DND-41 (cell line): ENCODE measurements at regions not wholly inside any gene's neighbourhood (a gene's known extent, or its start where the extent isn't known, plus 50 kb on each side); places are given as distances from the start of the nearest gene placed in this dataset.

Experiments used
- EZH2 ChIP-seq: IDR thresholded peaks from 3 replicates; pipeline ENCODE4 v1.6.1; 2012; ENCODE audit warnings: borderline replicate concordance, low read depth, mild to moderate bottlenecking, moderate library complexity, low read length, inconsistent platforms; ENCODE audit not compliant: severe bottlenecking
- TF ChIP-seq, protein P1 (sequence below): IDR thresholded peaks from 2 replicates; pipeline ENCODE4 v1.5.1; 2012; ENCODE audit warnings: borderline replicate concordance, low read length, moderate library complexity, mild to moderate bottlenecking; ENCODE audit not compliant: poor library complexity, severe bottlenecking; ENCODE audit errors: extremely low read depth

DNA sequence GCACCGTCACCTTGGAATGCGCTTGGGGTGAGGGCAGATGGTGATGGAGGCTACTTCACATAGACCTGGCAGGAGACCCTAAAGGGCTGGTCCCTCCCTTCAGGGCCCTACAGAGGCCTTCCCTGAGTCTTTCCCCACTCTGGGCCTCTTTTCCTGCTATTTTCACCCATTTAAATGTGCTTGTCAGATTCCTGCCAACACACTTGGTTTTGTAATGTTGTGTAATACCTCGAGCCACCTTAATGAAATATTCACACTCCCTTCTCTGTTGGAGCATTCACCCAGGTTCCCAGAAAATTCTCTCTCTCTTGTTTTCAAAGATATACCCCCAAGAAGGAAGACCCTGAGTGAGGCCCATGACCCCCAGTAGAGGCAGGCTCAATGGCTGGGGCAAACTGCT, 456.6 kb upstream of the DYNLRB2 start:
- TF ChIP-seq, protein P1, sequence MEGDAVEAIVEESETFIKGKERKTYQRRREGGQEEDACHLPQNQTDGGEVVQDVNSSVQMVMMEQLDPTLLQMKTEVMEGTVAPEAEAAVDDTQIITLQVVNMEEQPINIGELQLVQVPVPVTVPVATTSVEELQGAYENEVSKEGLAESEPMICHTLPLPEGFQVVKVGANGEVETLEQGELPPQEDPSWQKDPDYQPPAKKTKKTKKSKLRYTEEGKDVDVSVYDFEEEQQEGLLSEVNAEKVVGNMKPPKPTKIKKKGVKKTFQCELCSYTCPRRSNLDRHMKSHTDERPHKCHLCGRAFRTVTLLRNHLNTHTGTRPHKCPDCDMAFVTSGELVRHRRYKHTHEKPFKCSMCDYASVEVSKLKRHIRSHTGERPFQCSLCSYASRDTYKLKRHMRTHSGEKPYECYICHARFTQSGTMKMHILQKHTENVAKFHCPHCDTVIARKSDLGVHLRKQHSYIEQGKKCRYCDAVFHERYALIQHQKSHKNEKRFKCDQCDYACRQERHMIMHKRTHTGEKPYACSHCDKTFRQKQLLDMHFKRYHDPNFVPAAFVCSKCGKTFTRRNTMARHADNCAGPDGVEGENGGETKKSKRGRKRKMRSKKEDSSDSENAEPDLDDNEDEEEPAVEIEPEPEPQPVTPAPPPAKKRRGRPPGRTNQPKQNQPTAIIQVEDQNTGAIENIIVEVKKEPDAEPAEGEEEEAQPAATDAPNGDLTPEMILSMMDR = no peak
- no peak for TF ChIP-seq EZH2
